ENCODE measurements at regions not wholly inside any gene's neighbourhood (a gene's known extent, or its start where the extent isn't known, plus 50 kb on each side); places are given as distances from the start of the nearest gene placed in this dataset.

DNA sequence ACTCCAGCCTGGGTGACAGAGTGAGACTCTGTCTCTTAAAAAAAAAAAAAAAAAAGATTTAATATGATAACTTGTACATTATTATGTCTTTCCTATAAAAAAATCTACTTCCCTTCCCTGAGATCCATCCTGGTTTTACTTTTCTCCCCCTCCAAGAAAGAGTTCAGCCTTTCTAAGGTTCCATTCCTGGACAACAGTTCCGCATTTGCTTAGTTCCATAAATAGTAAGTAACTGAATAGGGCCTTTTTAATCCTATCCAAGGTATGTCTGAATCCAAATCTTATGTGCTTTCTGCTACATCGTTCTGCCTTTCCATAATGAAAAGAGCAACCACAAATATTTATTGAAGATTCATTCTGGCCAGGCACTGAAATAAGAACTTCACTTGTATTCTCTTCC, 187.8 kb downstream of the DACT1 start (continued):
- TF ChIP-seq, protein P1, sequence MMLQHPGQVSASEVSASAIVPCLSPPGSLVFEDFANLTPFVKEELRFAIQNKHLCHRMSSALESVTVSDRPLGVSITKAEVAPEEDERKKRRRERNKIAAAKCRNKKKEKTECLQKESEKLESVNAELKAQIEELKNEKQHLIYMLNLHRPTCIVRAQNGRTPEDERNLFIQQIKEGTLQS (IDR thresholded peaks at IDR 0.05) = no peak
- no peak for TF ChIP-seq EGR1 (IDR thresholded peaks at IDR 0.05; ENCODE audit: low read depth)

DNA sequence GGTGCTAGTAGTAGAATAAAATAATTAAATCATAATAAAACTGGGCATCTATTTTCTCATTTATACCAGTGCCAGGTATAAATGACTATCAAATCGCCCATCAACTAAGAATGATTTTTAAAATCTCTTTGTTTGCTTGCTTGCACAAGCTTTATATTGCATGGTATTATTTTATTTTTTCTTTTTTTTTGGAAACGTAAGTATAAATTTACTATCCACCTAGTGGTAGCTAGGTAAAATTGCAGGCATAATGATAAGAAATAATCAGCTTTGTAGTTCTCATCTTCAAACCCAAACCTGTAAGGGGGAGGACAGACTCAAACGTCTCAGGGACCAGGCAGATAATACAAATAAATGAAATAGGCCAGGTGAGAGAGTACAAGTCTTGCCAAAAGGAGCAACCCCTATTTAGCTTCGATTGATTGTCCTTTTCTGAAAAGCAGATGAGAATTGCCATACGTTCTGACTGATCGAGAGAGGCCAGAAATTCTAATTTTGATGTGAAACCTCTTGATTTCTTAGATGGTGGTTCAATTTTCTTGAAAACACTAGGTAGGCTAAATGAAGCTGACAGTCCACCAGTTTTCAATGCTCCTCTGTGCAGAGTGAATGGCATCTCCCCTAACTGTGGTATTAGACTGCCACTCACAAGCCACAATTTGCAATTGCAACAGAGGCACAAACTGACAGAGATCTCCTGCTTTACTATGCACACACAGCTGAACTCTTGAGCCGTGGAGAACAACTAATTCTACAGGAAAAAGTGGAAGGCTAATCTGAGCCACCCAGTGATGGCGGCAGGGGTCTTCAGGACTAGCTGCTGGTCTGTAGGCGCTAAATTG, 189.3 kb downstream of the DACT1 start:
- H3K4me3 ChIP-seq (replicated peaks in 1 of 2; ENCODE audit: low read depth in 1 of 2, low read length in 2 of 2) = no peak overlapping the region
- H3K9ac ChIP-seq (ENCODE audit: low read length) = no peak overlapping the region
- H3K36me3 ChIP-seq (ENCODE audit: control insufficient read depth in 1 of 2, insufficient read depth in 2 of 2, low read length in 2 of 2) = no peaks in the 10 kb centered on the region
- ChIA-PET CTCF (interaction anchor here (1.1 to 1.3 kb wide), 3 partner anchors 9 to 15 kb away, joined by 5 read pairs; no protein-coding TSS in a partner anchor), POLR2A (no interaction called here), RAD21 (ENCODE audit: low non-redundant PET in 1 of 2, low total read pairs in 2 of 2, uncharacterized antibody in 2 of 2, unreplicated experiment in 2 of 2) (interaction anchor here in 1 of 2 experiments (0.9 kb wide), 1 partner anchor 187 kb away, joined by 5 read pairs; no protein-coding TSS in a partner anchor)
- H3K9me2 ChIP-seq (ENCODE audit: insufficient read depth) = no peaks in the 10 kb centered on the region
- H3K4me2 ChIP-seq (ENCODE audit: low read length) = no peak overlapping the region
- H3K27ac ChIP-seq (ENCODE audit: low read depth, low read length) = no peak overlapping the region
- H4K20me1 ChIP-seq (ENCODE audit: insufficient read depth) = no peaks in the 10 kb centered on the region
- DNase-seq (ENCODE audit: low read depth, low spot score) = no peak
- H3K9me3 ChIP-seq (ENCODE audit: control insufficient read depth in 1 of 2, insufficient read depth in 1 of 2, low read depth in 1 of 2, low read length in 2 of 2) = peaks cover 0 to 8% of the 10 kb centered on the region in 2 experiments; a peak in 1 of 4 replicates
- no peak for ATAC-seq
- H3K4me1 ChIP-seq (ENCODE audit: control insufficient read depth in 1 of 2, insufficient read depth in 2 of 2, low read length in 2 of 2) = peaks cover 4 to 12% of the 10 kb centered on the region in 2 experiments
- TF ChIP-seq POLR2A (IDR thresholded peaks at IDR 0.05; ENCODE audit: borderline replicate concordance, extremely low read depth, insufficient read depth, insufficient read length) = no peak
- TF ChIP-seq, protein P2, sequence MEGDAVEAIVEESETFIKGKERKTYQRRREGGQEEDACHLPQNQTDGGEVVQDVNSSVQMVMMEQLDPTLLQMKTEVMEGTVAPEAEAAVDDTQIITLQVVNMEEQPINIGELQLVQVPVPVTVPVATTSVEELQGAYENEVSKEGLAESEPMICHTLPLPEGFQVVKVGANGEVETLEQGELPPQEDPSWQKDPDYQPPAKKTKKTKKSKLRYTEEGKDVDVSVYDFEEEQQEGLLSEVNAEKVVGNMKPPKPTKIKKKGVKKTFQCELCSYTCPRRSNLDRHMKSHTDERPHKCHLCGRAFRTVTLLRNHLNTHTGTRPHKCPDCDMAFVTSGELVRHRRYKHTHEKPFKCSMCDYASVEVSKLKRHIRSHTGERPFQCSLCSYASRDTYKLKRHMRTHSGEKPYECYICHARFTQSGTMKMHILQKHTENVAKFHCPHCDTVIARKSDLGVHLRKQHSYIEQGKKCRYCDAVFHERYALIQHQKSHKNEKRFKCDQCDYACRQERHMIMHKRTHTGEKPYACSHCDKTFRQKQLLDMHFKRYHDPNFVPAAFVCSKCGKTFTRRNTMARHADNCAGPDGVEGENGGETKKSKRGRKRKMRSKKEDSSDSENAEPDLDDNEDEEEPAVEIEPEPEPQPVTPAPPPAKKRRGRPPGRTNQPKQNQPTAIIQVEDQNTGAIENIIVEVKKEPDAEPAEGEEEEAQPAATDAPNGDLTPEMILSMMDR (IDR thresholded peaks at IDR 0.05 in 2 of 3, conservative IDR thresholded peaks at IDR 0.05 in 1 of 3; ENCODE audit: borderline replicate concordance in 1 of 3, insufficient read depth in 1 of 3, low read depth in 2 of 3, low read length in 2 of 3) = peak in 2 of 3 experiments; percentile 36 to 67; a peak in 4 of 6 replicates
- H2AFZ ChIP-seq (ENCODE audit: low read depth, low read length, poor library complexity, severe bottlenecking) = peak overlapping the region; percentile 7
- no peaks in the 10 kb centered on the region for H3K79me2 ChIP-seq (ENCODE audit: insufficient read depth, low read length)
- no peaks in the 10 kb centered on the region for H3K27me3 ChIP-seq (ENCODE audit: insufficient read depth, low read length)
- BruUV-seq (replicated peaks) = no TSS peak
- intact Hi-C loops (cut with micrococcal nuclease) = no loop called here
